Activated CD8-positive, alpha-beta memory T cell treated with anti-CD3 and anti-CD28 coated beads for 4 hours (primary cell): ENCODE measurements at regions not wholly inside any gene's neighbourhood (a gene's known extent, or its start where the extent isn't known, plus 50 kb on each side); places are given as distances from the start of the nearest gene placed in this dataset.
"Not testable (repeated sequence)": the region's sequence is repeated elsewhere in the genome, so short reads cannot be mapped to it uniquely, and the experiment has no call there.

ENCODE experiments used
- DNase-seq, 2 donors: peaks; one replicate each; pipeline ENCODE4 v3.0.0-alpha.2; 2020; ENCODE audit warnings: low read depth in 2 of 2

GRCh38 chr1:148357037-148357436, 126.1 kb downstream of the PPIAL4G start:
- no peak for DNase-seq

DNA sequence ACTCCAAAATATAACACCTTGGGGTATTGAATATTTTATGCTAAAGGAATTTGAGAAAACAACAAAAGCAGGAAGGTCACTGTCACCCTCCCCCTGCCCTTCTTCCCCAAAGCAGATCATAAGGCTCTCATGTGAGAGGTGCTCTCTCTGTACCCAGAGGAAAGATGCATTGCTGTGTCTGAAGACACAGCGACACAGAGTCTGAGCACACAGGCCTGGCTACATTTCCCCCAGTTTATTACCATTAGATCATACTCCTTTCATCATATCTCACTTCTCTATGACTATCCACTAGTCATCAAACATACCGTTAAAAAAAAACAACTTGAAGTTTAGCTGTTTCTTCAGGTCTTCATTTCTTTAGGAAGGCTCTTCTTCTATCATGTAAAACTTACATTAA, 127.1 kb downstream of the PPIAL4G start:
- no peak for DNase-seq

- DNase-seq: no peak
Measured at GRCh38 chr1:148354913-148355308, 128.2 kb downstream of the PPIAL4G start.

DNA sequence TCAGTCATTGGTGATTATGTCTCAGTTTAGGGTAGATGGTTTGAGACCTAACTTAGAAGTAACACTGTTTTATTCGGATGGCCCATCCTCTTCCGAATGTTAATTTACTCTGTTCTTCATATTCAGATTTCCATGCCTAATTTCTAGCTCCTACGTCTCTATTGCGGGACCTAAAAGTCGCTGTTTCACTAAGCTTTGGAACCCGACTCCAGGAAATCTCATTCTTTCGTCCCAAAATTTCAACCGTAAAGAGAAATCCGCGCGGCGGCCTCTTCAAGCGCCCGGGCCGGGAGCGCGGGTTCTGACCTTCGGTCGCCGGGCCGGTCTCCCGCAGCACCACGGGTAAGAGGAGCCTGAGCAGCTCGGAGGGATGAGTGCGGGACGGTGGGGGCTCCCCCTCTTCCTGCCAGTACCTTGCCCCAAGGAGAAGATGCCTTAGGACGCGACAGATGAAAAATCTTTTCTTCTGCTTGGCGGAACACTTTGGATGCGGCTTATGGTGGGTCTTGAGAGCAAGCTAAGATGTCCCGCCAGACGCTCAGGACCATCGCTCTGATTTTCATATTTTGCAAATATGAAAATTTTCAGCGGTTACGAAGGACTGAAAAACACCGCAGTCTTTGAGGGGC, 128.7 kb downstream of the PPIAL4G start:
- DNase-seq: no peak

DNA sequence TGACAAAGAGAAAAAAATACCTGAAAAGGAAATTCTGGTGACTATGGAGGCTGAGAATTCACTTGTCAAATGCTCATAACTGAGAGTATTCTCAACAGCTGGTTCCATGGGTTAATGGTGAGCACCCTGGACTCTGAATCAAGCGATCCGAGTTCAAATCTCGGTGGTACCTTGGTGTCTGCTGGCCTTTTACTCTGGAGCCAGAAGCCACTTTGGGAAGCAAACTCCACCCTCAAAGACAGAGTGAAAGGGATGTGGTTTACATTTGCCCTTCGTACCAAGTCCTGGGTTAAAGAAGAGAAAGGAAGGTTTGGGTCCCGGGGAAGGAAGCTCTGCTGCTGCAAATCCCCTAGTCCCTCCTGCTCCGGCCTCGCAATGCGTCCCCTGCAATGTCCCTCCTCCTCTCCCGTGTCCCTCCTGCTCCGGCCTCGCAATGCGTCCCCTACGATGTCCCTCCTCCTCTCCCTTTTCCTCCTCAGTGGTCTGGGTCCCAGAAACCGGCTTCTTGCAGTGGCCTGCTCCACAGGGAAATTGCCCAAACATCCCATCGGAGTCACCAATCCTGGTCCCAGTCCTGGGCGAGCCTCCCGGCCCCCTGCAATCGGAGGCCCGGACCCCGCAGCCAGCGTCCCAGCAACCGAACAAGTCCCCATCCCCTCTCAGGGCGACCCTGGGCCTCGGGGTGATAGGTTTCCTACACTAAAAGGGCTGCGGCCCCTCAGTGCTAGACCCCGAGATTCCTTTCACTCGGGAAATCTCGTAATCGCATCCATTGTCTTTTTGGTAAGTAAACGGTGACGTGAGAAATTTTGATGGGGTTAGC, 129.4 kb downstream of the PPIAL4G start:
- no peak for DNase-seq

GRCh38 chr1:148352470-148353053, 130.5 kb downstream of the PPIAL4G start:
- DNase-seq: no peak

DNA sequence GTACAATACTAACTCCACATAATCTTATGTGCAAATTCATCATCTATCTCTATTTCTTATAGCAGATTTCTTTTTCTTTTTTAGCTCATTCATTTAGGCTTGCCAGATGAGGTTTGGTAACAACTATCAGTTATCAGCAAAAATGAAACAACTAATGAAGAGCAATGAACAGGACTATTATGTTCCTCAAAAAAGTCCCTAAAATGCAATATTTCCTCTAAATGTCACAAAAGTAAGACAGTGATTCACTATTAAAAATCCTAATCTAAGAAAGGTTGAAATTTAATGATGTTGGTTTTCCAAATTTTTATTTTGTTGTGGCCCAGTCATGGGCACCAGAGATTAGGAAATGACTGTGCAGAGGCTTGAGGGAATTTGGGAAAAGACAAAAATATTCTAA, 135.3 kb downstream of the PPIAL4G start:
- no peak for DNase-seq

DNA sequence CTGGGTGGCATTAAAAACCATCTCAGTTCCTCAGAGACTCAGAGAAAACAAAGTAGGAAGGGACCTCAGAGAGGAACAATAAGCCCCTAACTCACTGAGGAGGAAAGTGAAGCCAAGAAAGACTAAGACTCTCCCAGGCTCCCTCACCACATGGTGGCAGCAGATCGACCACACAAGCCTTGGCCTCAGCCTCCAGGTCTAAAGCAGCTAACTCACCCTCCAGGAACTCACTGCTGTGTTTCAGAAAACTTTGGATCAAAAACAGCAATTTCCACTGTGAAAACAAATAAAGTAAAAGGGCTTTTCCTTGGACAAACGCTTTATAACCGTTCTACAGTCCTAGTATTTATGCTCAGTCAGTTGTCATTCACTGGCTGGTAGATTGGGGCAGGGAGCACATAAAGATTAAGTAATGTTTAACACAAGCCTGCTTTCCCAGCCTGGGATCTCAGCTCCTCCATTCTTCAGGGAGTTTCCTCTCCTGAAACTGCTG, 137.4 kb downstream of the PPIAL4G start:
- not testable (repeated sequence) for DNase-seq

GRCh38 chr1:148344651-148345050, 138.5 kb downstream of the PPIAL4G start:
- DNase-seq: not testable (repeated sequence)

DNA sequence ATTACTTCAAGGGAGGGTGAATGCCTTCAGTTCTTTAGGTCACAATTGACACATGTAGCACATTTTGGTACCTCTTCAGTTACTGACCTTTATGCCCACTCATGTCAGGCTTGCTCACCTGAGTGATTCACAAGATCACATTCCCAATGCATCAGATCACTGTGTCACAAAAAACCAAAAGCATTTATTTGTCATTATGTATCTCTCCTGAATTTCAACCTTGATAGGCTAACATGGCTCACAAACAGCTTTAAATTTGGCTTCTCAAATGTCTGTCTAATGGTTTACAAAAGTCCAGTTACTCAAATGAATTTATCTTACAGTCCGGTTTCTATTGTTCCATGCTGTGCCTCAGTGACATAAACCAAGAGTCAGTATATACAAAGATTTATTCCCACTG, 141.4 kb downstream of the PPIAL4G start:
- not testable (repeated sequence) for DNase-seq

DNA sequence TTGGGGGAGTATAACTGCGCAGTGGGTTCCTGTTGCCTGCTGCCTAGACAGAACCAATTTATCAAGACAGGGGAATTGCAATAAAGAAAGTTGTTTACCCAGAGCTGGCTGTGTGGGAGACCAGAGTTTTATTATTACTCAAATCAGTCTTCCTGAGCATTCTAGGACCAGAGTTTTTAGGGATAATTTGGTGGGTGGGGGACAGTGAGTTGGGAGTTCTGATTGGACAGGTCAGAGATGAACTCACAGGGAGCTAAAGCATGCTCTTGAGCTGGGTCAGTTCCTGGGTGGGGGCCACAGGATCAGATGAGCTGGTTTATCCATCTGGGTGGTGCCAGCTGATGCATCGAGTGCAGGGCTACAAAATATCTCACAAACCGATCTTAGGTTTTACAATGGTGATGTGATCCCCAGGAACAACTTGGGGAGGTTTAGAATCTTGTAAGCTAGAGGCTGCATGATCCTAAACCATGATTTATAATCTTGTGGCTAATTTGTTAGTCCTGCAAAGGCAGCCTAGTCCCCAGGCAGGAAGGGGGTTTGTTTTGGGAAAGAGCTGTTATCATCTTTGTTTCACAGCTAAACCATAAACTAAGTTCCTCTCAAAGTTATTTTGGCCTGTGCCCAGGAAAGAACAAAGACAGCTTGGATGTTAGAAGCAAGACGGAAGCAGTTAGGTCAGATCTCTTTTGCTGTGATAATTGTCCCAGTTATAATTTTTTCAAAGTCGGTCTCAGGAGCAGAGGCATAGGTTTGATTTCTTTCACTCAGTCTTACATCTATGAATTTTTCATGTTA, 146.8 kb downstream of the PPIAL4G start:
- DNase-seq: not testable (repeated sequence)

- peak; percentile 34 to 47 for DNase-seq
Measured at GRCh38 chr1:148334339-148335130, 148.6 kb downstream of the PPIAL4G start.

DNA sequence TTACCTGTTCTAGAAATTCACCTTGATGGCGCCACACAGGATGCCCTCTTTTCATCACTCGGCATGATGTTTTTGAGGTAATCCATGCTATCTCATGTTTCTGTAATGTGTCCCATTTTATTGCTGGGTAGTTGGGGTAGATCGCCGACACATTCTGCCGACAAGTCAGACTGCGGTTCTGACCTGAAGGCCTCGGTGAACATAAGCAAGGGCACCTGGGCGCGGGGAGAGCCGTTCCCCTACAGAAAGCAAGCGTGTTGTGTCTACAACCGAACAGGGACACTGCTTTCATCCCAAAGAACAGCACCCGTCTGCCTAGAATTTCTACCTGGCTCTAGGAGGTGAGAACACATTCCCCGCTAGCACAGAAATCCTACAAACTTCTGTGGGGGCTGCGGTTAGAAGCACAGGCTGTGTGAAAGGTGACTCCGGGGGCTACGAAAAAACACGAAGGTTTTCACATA, 149.2 kb downstream of the PPIAL4G start:
- no peak for DNase-seq

GRCh38 chr1:148328884-148329283, 154.2 kb downstream of the PPIAL4G start:
- DNase-seq: no peak

GRCh38 chr1:148325031-148325430, 158.1 kb downstream of the PPIAL4G start:
- not testable (repeated sequence) for DNase-seq

DNA sequence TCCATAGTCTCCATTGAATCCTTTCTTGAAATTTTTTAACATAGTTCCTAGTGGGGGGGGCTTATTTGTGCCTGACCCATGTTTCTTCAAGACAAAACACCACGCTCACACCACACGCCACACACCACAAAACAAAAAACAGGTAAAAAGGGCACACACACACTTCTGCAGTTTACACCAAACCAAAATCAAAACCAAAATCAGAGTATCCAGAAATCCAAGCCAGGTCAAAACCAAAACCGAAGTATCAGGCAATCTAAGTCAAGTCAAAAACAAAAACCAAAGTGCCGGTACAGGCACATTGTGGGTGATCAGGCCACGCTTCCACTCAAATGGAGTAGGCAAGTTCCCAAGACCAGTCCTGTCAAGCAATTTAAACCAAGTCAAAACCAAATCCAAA, 158.6 kb downstream of the PPIAL4G start:
- DNase-seq: not testable (repeated sequence)

- not testable (repeated sequence) for DNase-seq
Measured at GRCh38 chr1:148320079-148320478, 163.0 kb downstream of the PPIAL4G start.

- DNase-seq: no peak
Measured at GRCh38 chr1:148318904-148319242, 164.2 kb downstream of the PPIAL4G start.

- peak in 1 of 2 donors; percentile 43 for DNase-seq
Measured at GRCh38 chr1:148318123-148318903, 164.8 kb downstream of the PPIAL4G start.

GRCh38 chr1:148317288-148317985, 165.4 kb upstream of the NBPF11 start:
- no peak for DNase-seq
